Omental fat pad (tissue), 3 donors: ENCODE measurements at regions not wholly inside any gene's neighbourhood (a gene's known extent, or its start where the extent isn't known, plus 50 kb on each side); places are given as distances from the start of the nearest gene placed in this dataset.

Experiments
- ATAC-seq: fragments of 150-250 bp; one replicate; pipeline ENCODE4 v1.9.1; 2016; ENCODE audit warnings: mild to moderate bottlenecking, moderate library complexity; ENCODE audit not compliant: low FRiP score
- DNase-seq: peaks from one replicate; pipeline ENCODE4 v3.0.0-alpha.2; 2019; ENCODE audit warnings: low spot score
- CTCF ChIP-seq, 3 donors: fragments of 450-650 bp; IDR thresholded peaks; one replicate each; pipeline ENCODE4 v1.5.1; 2016 to 2017; ENCODE audit warnings: antibody characterized with exemption in 3 of 3, mild to moderate bottlenecking in 3 of 3, moderate library complexity in 2 of 3

GRCh38 chr4:154977228-154977627, 196.2 kb downstream of the RBM46 start:
- ATAC-seq (no peak), DNase-seq (no peak)
- TF ChIP-seq CTCF (IDR thresholded peaks at IDR 0.05): no peak

GRCh38 chr4:154982187-154983047, 201.3 kb downstream of the RBM46 start:
- peak in 1 of 3 donors; percentile 21 for TF ChIP-seq CTCF (IDR thresholded peaks at IDR 0.05)
- peak; percentile 51 for ATAC-seq
- DNase-seq: no peak

GRCh38 chr4:154983714-154984113, 202.6 kb downstream of the RBM46 start:
- DNase-seq (no peak), ATAC-seq (no peak)
- no peak for TF ChIP-seq CTCF (IDR thresholded peaks at IDR 0.05)

- no peak for DNase-seq
- TF ChIP-seq CTCF (IDR thresholded peaks at IDR 0.05): no peak
- ATAC-seq: no peak
Observed at GRCh38 chr4:154984148-154984547, 203.1 kb downstream of the RBM46 start.

- DNase-seq: no peak
- no peak for ATAC-seq
- TF ChIP-seq CTCF (IDR thresholded peaks at IDR 0.05): no peak
Observed at GRCh38 chr4:154984616-154985015, 203.5 kb downstream of the RBM46 start.

- DNase-seq: no peak
- TF ChIP-seq CTCF (IDR thresholded peaks at IDR 0.05): no peak
- ATAC-seq: no peak
Observed at GRCh38 chr4:154985673-154986072, 204.6 kb downstream of the RBM46 start.

GRCh38 chr4:154988511-154988910, 207.4 kb downstream of the RBM46 start:
- TF ChIP-seq CTCF (IDR thresholded peaks at IDR 0.05): no peak
- ATAC-seq: no peak
- DNase-seq: no peak
